Left lung (tissue), 4 donors: ENCODE measurements at regions not wholly inside any gene's neighbourhood (a gene's known extent, or its start where the extent isn't known, plus 50 kb on each side); places are given as distances from the start of the nearest gene placed in this dataset.

Experiments
- ATAC-seq: fragments of 200-7000 bp; cut with Tn5 transposase; one replicate; pipeline ENCODE4 v1.9.1; 2020; ENCODE audit warnings: moderate library complexity
- DNase-seq, 4 donors: peaks; one replicate each; pipeline ENCODE4 v3.0.0-alpha.2; 2013 to 2020
- H3K27ac ChIP-seq, 2 donors: fragments of 200-600 bp; sonication (generic) in 1 of 2; one replicate each; pipeline versions ENCODE4 v1.5.0 to v1.8.0; 2020 to 2021
- H3K27me3 ChIP-seq, 2 donors: fragments of 200-600 bp; sonication (generic) in 1 of 2; one replicate each; pipeline versions ENCODE4 v1.5.0 to v1.8.0; 2020 to 2021
- H3K36me3 ChIP-seq, 2 donors: fragments of 200-600 bp; sonication (generic) in 1 of 2; one replicate each; pipeline versions ENCODE4 v1.5.0 to v1.8.0; 2020 to 2021
- H3K4me1 ChIP-seq, 2 donors: fragments of 200-600 bp; one replicate each; pipeline ENCODE4 v1.8.0; 2021
- H3K4me3 ChIP-seq, 2 donors: fragments of 200-600 bp; sonication (generic) in 1 of 2; one replicate each; pipeline versions ENCODE4 v1.5.0 to v1.8.0; 2020 to 2021; ENCODE audit warnings: mild to moderate bottlenecking in 1 of 2
- H3K9me3 ChIP-seq, 2 donors: fragments of 200-600 bp; sonication (generic) in 1 of 2; one replicate each; pipeline versions ENCODE4 v1.5.0 to v1.8.0; 2020 to 2021
- intact Hi-C, 2 donors: fragments of 100-400 bp; cut with DNase I; formaldehyde crosslinking; loops; one replicate each; pipeline versions ENCODE4 v1.11.2 to v1.14.2; 2022
- TF ChIP-seq, protein P1 (sequence below), 2 donors: fragments of 200-600 bp; sonication (generic) in 1 of 2; IDR thresholded peaks; one replicate each; pipeline versions ENCODE4 v1.5.0 to v1.8.0; 2021; ENCODE audit warnings: antibody characterized with exemption in 2 of 2
- donor health status: DM: no; HTN: yes; CAD: no.
- donor health status: DM: no; HTN: no; CAD: no.

DNA sequence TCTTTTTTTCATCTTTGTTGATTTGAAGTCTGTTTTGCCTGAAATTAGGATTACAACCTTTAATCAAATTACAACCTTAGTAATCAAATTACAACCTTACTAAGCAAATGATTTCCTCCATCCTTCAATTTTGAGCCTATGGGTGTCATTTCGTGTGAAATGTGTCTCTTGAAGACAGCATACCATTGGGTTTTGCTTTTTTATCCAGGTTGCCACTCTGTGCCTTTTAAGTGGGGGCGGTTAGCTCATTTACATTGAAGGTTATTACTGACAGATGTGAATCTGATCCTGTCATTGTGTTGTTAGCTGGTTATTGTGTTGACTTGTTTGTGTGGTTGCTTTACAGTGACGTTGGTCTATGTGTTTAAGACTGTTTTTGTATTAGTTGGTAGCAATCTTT lies 74.8 kb upstream of the BCL9 start:
- Histone ChIP-seq H3K4me3 (no peak overlapping the region), H3K27me3 (peaks cover 0 to 13% of the 10 kb centered on the region in 2 donors), H3K4me1 (no peaks in the 10 kb centered on the region), H3K27ac (no peak overlapping the region), H3K36me3 (no peaks in the 10 kb centered on the region), H3K9me3 (peaks cover 0 to 15% of the 10 kb centered on the region in 2 donors)
- no peak for DNase-seq
- intact Hi-C loops = no loop called here
- no peak for ATAC-seq
- TF ChIP-seq, protein P1, sequence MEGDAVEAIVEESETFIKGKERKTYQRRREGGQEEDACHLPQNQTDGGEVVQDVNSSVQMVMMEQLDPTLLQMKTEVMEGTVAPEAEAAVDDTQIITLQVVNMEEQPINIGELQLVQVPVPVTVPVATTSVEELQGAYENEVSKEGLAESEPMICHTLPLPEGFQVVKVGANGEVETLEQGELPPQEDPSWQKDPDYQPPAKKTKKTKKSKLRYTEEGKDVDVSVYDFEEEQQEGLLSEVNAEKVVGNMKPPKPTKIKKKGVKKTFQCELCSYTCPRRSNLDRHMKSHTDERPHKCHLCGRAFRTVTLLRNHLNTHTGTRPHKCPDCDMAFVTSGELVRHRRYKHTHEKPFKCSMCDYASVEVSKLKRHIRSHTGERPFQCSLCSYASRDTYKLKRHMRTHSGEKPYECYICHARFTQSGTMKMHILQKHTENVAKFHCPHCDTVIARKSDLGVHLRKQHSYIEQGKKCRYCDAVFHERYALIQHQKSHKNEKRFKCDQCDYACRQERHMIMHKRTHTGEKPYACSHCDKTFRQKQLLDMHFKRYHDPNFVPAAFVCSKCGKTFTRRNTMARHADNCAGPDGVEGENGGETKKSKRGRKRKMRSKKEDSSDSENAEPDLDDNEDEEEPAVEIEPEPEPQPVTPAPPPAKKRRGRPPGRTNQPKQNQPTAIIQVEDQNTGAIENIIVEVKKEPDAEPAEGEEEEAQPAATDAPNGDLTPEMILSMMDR (IDR thresholded peaks at IDR 0.05) = no peak

DNA sequence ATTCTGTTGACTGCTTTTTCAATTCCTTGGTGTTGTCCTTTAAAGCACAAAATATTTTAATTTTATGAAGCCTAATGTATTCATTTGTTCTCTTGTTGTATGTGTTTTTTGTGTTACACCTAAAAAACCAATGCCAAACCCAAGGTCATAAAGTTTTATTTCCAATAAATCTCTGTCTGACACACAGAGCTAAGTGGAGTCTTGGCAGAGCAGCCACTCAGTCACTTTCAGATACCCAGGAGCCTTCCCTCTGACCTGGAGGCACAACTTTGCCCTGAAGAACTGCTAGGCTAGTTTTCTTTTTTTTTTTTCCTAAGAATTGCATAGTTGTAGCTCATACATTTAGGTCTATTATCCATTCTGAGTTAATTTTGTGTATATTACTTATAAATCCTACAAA lies 71.2 kb upstream of the BCL9 start:
- peaks cover 0 to 11% of the 10 kb centered on the region in 2 donors for H3K9me3 ChIP-seq
- peaks cover 0 to 13% of the 10 kb centered on the region in 2 donors for H3K27me3 ChIP-seq
- intact Hi-C loops = no loop called here
- DNase-seq = no peak
- TF ChIP-seq, protein P1 (IDR thresholded peaks at IDR 0.05) = no peak
- H3K36me3 ChIP-seq = no peaks in the 10 kb centered on the region
- no peak for ATAC-seq
- H3K4me1 ChIP-seq = peaks cover 0 to 7% of the 10 kb centered on the region in 2 donors
- no peak overlapping the region for H3K27ac ChIP-seq
- H3K4me3 ChIP-seq = no peak overlapping the region

DNA sequence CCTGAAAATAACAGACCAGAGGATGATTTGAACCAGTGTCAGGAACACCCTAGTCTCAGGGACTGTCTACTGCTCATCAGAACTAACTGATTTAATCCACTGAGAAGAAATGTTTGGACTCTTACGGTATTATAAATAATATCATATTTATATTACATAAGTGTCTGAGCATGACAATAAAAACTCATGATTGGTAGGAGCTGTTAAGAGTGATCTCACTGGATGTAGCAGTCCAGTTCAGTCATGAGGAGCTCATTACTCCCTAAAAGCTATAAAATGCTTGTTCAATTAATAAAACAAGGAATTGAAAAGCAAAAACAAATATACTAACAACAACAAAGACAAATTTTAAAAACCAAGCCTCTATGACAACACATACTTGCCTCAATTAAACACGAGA lies 68.8 kb upstream of the BCL9 start:
- ATAC-seq (no peak), DNase-seq (no peak)
- intact Hi-C loops = no loop called here
- Histone ChIP-seq H3K27ac (no peak overlapping the region), H3K4me3 (no peak overlapping the region), H3K9me3 (no peaks in the 10 kb centered on the region), H3K36me3 (no peaks in the 10 kb centered on the region), H3K27me3 (peaks cover 0 to 13% of the 10 kb centered on the region in 2 donors), H3K4me1 (peaks cover 0 to 7% of the 10 kb centered on the region in 2 donors)
- TF ChIP-seq, protein P1 (IDR thresholded peaks at IDR 0.05) = no peak

DNA sequence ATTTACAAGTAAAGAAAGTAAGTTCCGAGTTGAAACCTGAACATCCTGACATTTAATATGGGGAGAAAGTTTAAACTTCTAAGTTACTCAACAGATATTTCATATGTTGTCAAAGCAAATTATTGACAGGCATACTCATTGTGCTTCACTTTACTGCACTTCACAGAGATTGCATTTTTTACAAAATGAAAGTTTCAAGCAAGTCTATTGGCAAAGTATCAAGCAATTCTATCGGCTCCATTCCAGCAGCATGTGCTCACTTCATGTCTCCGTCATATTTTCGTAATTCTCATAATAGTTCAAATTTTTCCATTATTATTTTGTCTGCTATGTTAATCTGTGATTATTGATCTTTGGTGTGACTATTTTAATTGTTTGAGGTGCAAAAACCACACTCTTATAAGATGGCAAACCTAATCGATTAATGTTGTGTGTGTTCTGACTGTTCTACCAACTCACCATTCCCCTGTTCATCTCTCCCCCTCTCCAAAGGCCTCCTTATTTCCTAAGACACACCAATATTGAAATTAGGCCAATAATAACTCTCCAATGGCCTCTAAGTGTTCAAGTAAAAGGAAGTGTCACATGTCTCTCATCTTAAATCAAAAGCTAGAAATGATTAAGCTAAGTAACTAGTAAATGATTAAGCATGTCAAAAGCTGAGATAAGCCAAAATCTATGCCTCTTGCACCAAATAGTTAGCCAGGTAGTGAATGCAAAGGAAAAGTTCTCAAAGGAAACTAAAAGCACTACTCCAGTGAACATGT lies 68.2 kb upstream of the BCL9 start:
- H3K4me1 ChIP-seq = peaks cover 0 to 7% of the 10 kb centered on the region in 2 donors

DNA sequence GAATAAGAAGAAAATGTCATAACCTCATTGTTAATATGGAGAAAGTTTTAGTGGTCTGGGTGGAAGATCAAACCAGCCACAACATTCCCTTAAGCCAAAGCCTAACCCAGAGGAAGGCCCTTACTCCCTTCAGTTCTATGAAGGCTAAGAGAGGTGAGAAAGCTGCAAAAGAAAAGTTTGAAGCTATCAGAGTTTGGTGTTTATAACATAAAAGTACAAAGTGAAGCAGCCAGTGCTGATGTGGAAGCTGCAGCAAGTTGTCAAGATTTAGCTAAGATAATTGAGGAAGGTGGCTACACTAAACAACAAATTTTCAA lies 67.6 kb upstream of the BCL9 start:
- Histone ChIP-seq H3K4me3 (no peak overlapping the region), H3K9me3 (no peaks in the 10 kb centered on the region), H3K27ac (no peak overlapping the region), H3K4me1 (peaks cover 0 to 7% of the 10 kb centered on the region in 2 donors), H3K36me3 (no peaks in the 10 kb centered on the region), H3K27me3 (peaks cover 0 to 9% of the 10 kb centered on the region in 2 donors)
- ATAC-seq = no peak
- DNase-seq = no peak
- TF ChIP-seq, protein P1 (IDR thresholded peaks at IDR 0.05) = no peak
- intact Hi-C loops = no loop called here

More for the DNA sequence above, 68.2 kb upstream of the BCL9 start:
- no peak overlapping the region for H3K4me3 ChIP-seq
- ATAC-seq (peak; percentile 38), DNase-seq (peak in 1 of 4 donors; percentile 28)
- TF ChIP-seq, protein P1 (IDR thresholded peaks at IDR 0.05) = no peak
- H3K36me3 ChIP-seq = no peaks in the 10 kb centered on the region
- intact Hi-C loops = no loop called here
- no peaks in the 10 kb centered on the region for H3K9me3 ChIP-seq
- peaks cover 0 to 13% of the 10 kb centered on the region in 2 donors for H3K27me3 ChIP-seq
- H3K27ac ChIP-seq = no peak overlapping the region
